A549 (cell line): ENCODE measurements at regions not wholly inside any gene's neighbourhood (a gene's known extent, or its start where the extent isn't known, plus 50 kb on each side); places are given as distances from the start of the nearest gene placed in this dataset.

ENCODE experiments used
- BHLHE40 ChIP-seq: IDR thresholded peaks from 2 replicates; pipeline ENCODE4 v1.6.1; 2012; ENCODE audit warnings: low read depth, low read length, inconsistent platforms
- CEBPB ChIP-seq, 2 experiments: fragments of >200 bp in 1 of 2; sonication (Bioruptor Twin) in 1 of 2; formaldehyde crosslinking in 1 of 2; IDR thresholded peaks; 2 replicates each; pipeline ENCODE4 v1.6.1; 2012 to 2016
- CTCF ChIP-seq: fragments of >200 bp; sonication (Bioruptor Twin); formaldehyde crosslinking; IDR thresholded peaks from 3 replicates; pipeline ENCODE4 v1.5.1; 2016
- HOXA7 ChIP-seq: fragments of 250-450 bp; sonication (Bioruptor Pico); IDR thresholded peaks from 2 replicates; pipeline ENCODE4 v1.5.0; 2020; ENCODE audit warnings: mild to moderate bottlenecking, moderate library complexity
- MAFK ChIP-seq: fragments of 450-650 bp; IDR thresholded peaks from 2 replicates; pipeline ENCODE4 v1.6.1; 2014; ENCODE audit not compliant: partially characterized antibody
- REST ChIP-seq: fragments of 200-600 bp; sonication (generic); IDR thresholded peaks from 2 replicates; pipeline ENCODE4 v1.6.1; 2016; ENCODE audit warnings: antibody characterized with exemption, mild to moderate bottlenecking, moderate library complexity
- RFX5 ChIP-seq: fragments of 450-650 bp; IDR thresholded peaks from 2 replicates; pipeline ENCODE4 v1.7.1; 2014; ENCODE audit warnings: antibody characterized with exemption, mild to moderate bottlenecking, moderate library complexity
- TFCP2L1 ChIP-seq: fragments of 250-450 bp; sonication (Bioruptor Pico); IDR thresholded peaks from 2 replicates; pipeline ENCODE4 v1.5.0; 2021; ENCODE audit warnings: mild to moderate bottlenecking
- TF ChIP-seq, protein P1 (sequence below): IDR thresholded peaks from 2 replicates; pipeline ENCODE4 v1.6.1; 2012

DNA sequence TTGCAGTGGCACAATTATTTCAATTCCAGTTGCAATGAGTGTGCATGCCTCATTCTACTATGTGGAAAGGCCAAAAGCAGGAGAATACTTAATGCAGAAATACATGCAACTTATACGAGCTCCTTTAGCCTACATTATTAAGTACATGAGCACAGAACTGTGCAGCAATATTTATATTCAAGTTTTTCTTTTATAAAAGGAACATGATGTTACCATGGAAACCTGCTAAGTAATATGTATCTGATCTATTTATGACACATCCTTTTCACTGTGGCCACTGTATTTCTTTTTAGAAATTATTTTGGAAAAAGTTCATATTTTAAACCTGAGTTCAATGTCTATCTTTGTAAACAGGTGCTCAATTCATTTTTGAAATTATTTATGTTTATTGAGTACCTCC lies 88.9 kb downstream of the ELAPOR2 start:
- TF ChIP-seq CTCF: no peak
- no peak for TF ChIP-seq HOXA7 (CRISPR knock-in tag)
- no peak for TF ChIP-seq TFCP2L1
- TF ChIP-seq CEBPB (IDR thresholded peaks at IDR 0.05): no peak
- TF ChIP-seq BHLHE40: no peak
- TF ChIP-seq RFX5: no peak
- TF ChIP-seq MAFK: no peak
- TF ChIP-seq, protein P1, sequence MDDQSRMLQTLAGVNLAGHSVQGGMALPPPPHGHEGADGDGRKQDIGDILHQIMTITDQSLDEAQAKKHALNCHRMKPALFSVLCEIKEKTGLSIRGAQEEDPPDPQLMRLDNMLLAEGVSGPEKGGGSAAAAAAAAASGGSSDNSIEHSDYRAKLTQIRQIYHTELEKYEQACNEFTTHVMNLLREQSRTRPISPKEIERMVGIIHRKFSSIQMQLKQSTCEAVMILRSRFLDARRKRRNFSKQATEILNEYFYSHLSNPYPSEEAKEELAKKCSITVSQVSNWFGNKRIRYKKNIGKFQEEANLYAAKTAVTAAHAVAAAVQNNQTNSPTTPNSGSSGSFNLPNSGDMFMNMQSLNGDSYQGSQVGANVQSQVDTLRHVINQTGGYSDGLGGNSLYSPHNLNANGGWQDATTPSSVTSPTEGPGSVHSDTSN: no peak
- no peak for TF ChIP-seq REST
